ENCODE measurements at regions not wholly inside any gene's neighbourhood (a gene's known extent, or its start where the extent isn't known, plus 50 kb on each side); places are given as distances from the start of the nearest gene placed in this dataset.

GRCh38 chr12:123059500-123059899 is 79.0 kb downstream of the ARL6IP4 start:
- TF ChIP-seq CTCF (IDR thresholded peaks at IDR 0.05; ENCODE audit: control insufficient read depth, extremely low read depth, insufficient read depth): no peak
- H3K4me3 ChIP-seq (ENCODE audit: low read depth, low read length): no peak overlapping the region
- DNase-seq (ENCODE audit: low read depth): no peak

- no peak overlapping the region for H3K4me3 ChIP-seq (ENCODE audit: low read depth, low read length)
- no peak for TF ChIP-seq CTCF (IDR thresholded peaks at IDR 0.05; ENCODE audit: control insufficient read depth, extremely low read depth, insufficient read depth)
- DNase-seq (ENCODE audit: low read depth): no peak
Measured at GRCh38 chr12:123058980-123059379, 78.5 kb downstream of the ARL6IP4 start.

GRCh38 chr12:123058481-123058880 is 78.0 kb downstream of the ARL6IP4 start:
- DNase-seq (ENCODE audit: low read depth): no peak
- no peak overlapping the region for H3K4me3 ChIP-seq (ENCODE audit: low read depth, low read length)
- TF ChIP-seq CTCF (IDR thresholded peaks at IDR 0.05; ENCODE audit: control insufficient read depth, extremely low read depth, insufficient read depth): no peak

GRCh38 chr12:123057513-123058265 is 77.2 kb downstream of the ARL6IP4 start:
- TF ChIP-seq CTCF (IDR thresholded peaks at IDR 0.05; ENCODE audit: control insufficient read depth, extremely low read depth, insufficient read depth): no peak
- no peak overlapping the region for H3K4me3 ChIP-seq (ENCODE audit: low read depth, low read length)

GRCh38 chr12:123056709-123057108 is 76.2 kb downstream of the ARL6IP4 start:
- no peak overlapping the region for H3K4me3 ChIP-seq (ENCODE audit: low read depth, low read length)
- TF ChIP-seq CTCF (IDR thresholded peaks at IDR 0.05; ENCODE audit: control insufficient read depth, extremely low read depth, insufficient read depth): no peak
- DNase-seq (ENCODE audit: low read depth): no peak

More at GRCh38 chr12:123057513-123058265, 77.2 kb downstream of the ARL6IP4 start:
- DNase-seq (ENCODE audit: low read depth): no peak

- TF ChIP-seq CTCF (IDR thresholded peaks at IDR 0.05; ENCODE audit: control insufficient read depth, extremely low read depth, insufficient read depth): no peak
- DNase-seq (ENCODE audit: low read depth): no peak
- no peak overlapping the region for H3K4me3 ChIP-seq (ENCODE audit: low read depth, low read length)
Measured at GRCh38 chr12:123056053-123056452, 75.6 kb downstream of the ARL6IP4 start.

- no peak overlapping the region for H3K4me3 ChIP-seq (ENCODE audit: low read depth, low read length)
- no peak for DNase-seq (ENCODE audit: low read depth)
- no peak for TF ChIP-seq CTCF (IDR thresholded peaks at IDR 0.05; ENCODE audit: control insufficient read depth, extremely low read depth, insufficient read depth)
Measured at GRCh38 chr12:123055281-123055766, 74.8 kb downstream of the ARL6IP4 start.

Data from LNCaP clone FGC (cell line).